ENCODE measurements at regions not wholly inside any gene's neighbourhood (a gene's known extent, or its start where the extent isn't known, plus 50 kb on each side); places are given as distances from the start of the nearest gene placed in this dataset.

GRCh38 chr13:85498774-85499173, 300.4 kb downstream of the SLITRK6 start:
- Histone ChIP-seq H3K4me3 (replicated peaks in 1 of 4; ENCODE audit: control extremely low read depth in 1 of 4, insufficient read depth in 1 of 4, low read depth in 3 of 4, low read length in 4 of 4) (no peak overlapping the region), H3K9ac (ENCODE audit: insufficient read depth, low read length) (no peak overlapping the region), H3K27ac (ENCODE audit: insufficient read depth, low read length) (no peak overlapping the region), H3K4me1 (ENCODE audit: control insufficient read depth, extremely low read depth, insufficient read depth, low read length) (peaks cover 9% of the 10 kb centered on the region), H4K20me1 (ENCODE audit: control insufficient read depth, extremely low read depth, insufficient read depth, low read length) (no peaks in the 10 kb centered on the region), H3K4me2 (ENCODE audit: extremely low read depth, insufficient read depth, low read length) (no peak overlapping the region), H3K79me2 (ENCODE audit: control insufficient read depth, insufficient read depth, low read length) (no peaks in the 10 kb centered on the region), H2AFZ (ENCODE audit: low read length) (no peak overlapping the region), H3K36me3 (ENCODE audit: control insufficient read depth, insufficient read depth, low read length) (no peaks in the 10 kb centered on the region), H3K9me3 (ENCODE audit: control insufficient read depth, insufficient read depth, low read depth, low read length) (no peaks in the 10 kb centered on the region), H3K27me3 (ENCODE audit: control insufficient read depth, insufficient read depth, low read length) (no peaks in the 10 kb centered on the region)
- peak in 1 of 2 donors; percentile 14 for DNase-seq (ENCODE audit: low read depth in 2 of 2)
- TF ChIP-seq EZH2 (IDR thresholded peaks at IDR 0.05; ENCODE audit: low read length, missing control alignments) (no peak), CTCF (conservative IDR thresholded peaks at IDR 0.05 in 1 of 2, IDR thresholded peaks at IDR 0.05 in 1 of 2; ENCODE audit: low read depth in 1 of 2, low read length in 2 of 2) (no peak)

GRCh38 chr13:85497652-85498051, 301.6 kb downstream of the SLITRK6 start:
- Histone ChIP-seq H3K4me2 (ENCODE audit: extremely low read depth, insufficient read depth, low read length) (peak overlapping the region; percentile 48), H4K20me1 (ENCODE audit: control insufficient read depth, extremely low read depth, insufficient read depth, low read length) (no peaks in the 10 kb centered on the region), H3K4me1 (ENCODE audit: control insufficient read depth, extremely low read depth, insufficient read depth, low read length) (peaks cover 9% of the 10 kb centered on the region), H3K79me2 (ENCODE audit: control insufficient read depth, insufficient read depth, low read length) (no peaks in the 10 kb centered on the region), H3K36me3 (ENCODE audit: control insufficient read depth, insufficient read depth, low read length) (no peaks in the 10 kb centered on the region), H3K27ac (ENCODE audit: insufficient read depth, low read length) (peak overlapping the region; percentile 31), H3K4me3 (replicated peaks in 1 of 4; ENCODE audit: control extremely low read depth in 1 of 4, insufficient read depth in 1 of 4, low read depth in 3 of 4, low read length in 4 of 4) (no peak overlapping the region), H3K27me3 (ENCODE audit: control insufficient read depth, insufficient read depth, low read length) (no peaks in the 10 kb centered on the region), H2AFZ (ENCODE audit: low read length) (no peak overlapping the region), H3K9me3 (ENCODE audit: control insufficient read depth, insufficient read depth, low read depth, low read length) (no peaks in the 10 kb centered on the region), H3K9ac (ENCODE audit: insufficient read depth, low read length) (no peak overlapping the region)
- DNase-seq (ENCODE audit: low read depth in 2 of 2): peak; percentile 98 to 99
- TF ChIP-seq EZH2 (IDR thresholded peaks at IDR 0.05; ENCODE audit: low read length, missing control alignments): no peak
- no peak for TF ChIP-seq CTCF (conservative IDR thresholded peaks at IDR 0.05 in 1 of 2, IDR thresholded peaks at IDR 0.05 in 1 of 2; ENCODE audit: low read depth in 1 of 2, low read length in 2 of 2)

GRCh38 chr13:85492283-85492682, 306.9 kb downstream of the SLITRK6 start:
- Histone ChIP-seq H3K4me2 (ENCODE audit: extremely low read depth, insufficient read depth, low read length) (peak overlapping the region; percentile 7), H4K20me1 (ENCODE audit: control insufficient read depth, extremely low read depth, insufficient read depth, low read length) (no peaks in the 10 kb centered on the region), H3K9ac (ENCODE audit: insufficient read depth, low read length) (no peak overlapping the region), H3K79me2 (ENCODE audit: control insufficient read depth, insufficient read depth, low read length) (no peaks in the 10 kb centered on the region), H2AFZ (ENCODE audit: low read length) (peak overlapping the region; percentile 4), H3K36me3 (ENCODE audit: control insufficient read depth, insufficient read depth, low read length) (no peaks in the 10 kb centered on the region), H3K4me3 (replicated peaks in 1 of 4; ENCODE audit: control extremely low read depth in 1 of 4, insufficient read depth in 1 of 4, low read depth in 3 of 4, low read length in 4 of 4) (no peak overlapping the region), H3K4me1 (ENCODE audit: control insufficient read depth, extremely low read depth, insufficient read depth, low read length) (peaks cover 3% of the 10 kb centered on the region), H3K27me3 (ENCODE audit: control insufficient read depth, insufficient read depth, low read length) (no peaks in the 10 kb centered on the region), H3K9me3 (ENCODE audit: control insufficient read depth, insufficient read depth, low read depth, low read length) (no peaks in the 10 kb centered on the region), H3K27ac (ENCODE audit: insufficient read depth, low read length) (no peak overlapping the region)
- peak in 1 of 2 donors; percentile 65 for DNase-seq (ENCODE audit: low read depth in 2 of 2)
- TF ChIP-seq EZH2 (IDR thresholded peaks at IDR 0.05; ENCODE audit: low read length, missing control alignments): no peak
- no peak for TF ChIP-seq CTCF (conservative IDR thresholded peaks at IDR 0.05 in 1 of 2, IDR thresholded peaks at IDR 0.05 in 1 of 2; ENCODE audit: low read depth in 1 of 2, low read length in 2 of 2)
